GM12873 (cell line): ENCODE measurements at regions not wholly inside any gene's neighbourhood (a gene's known extent, or its start where the extent isn't known, plus 50 kb on each side); places are given as distances from the start of the nearest gene placed in this dataset.

ENCODE experiments used
- CTCF ChIP-seq: IDR thresholded peaks from 2 replicates; pipeline ENCODE4 v1.5.1; 2012; ENCODE audit warnings: low read depth, mild to moderate bottlenecking, moderate library complexity, low read length, control low read depth; ENCODE audit not compliant: insufficient read depth; ENCODE audit errors: missing control alignments

GRCh38 chr6:71473926-71474325 is 185.3 kb downstream of the OGFRL1 start:
- no peak for TF ChIP-seq CTCF

GRCh38 chr6:71474942-71475341 is 186.3 kb downstream of the OGFRL1 start:
- TF ChIP-seq CTCF = no peak

DNA sequence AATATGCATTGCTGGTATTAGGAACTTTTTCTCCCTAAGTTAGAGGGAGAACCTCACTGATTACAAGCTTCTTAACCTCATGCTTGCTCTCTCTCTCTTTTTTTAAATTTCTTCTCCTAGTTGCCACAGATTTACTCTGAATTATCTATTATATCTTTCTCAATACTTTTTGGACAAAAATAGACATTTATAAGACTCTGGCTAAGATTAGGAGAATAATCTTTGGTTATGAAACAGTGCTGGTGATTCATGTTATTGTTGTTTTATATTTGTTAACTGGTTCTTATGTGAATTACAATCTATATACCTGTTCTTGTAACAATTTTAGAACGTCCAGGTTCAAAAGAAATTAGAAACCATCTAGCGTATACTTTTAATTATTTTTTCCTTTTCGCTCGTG is 187.8 kb downstream of the OGFRL1 start:
- TF ChIP-seq CTCF = no peak

GRCh38 chr6:71476872-71477271 is 188.3 kb downstream of the OGFRL1 start:
- TF ChIP-seq CTCF = no peak

GRCh38 chr6:71478834-71479541 is 190.4 kb downstream of the OGFRL1 start:
- no peak for TF ChIP-seq CTCF

DNA sequence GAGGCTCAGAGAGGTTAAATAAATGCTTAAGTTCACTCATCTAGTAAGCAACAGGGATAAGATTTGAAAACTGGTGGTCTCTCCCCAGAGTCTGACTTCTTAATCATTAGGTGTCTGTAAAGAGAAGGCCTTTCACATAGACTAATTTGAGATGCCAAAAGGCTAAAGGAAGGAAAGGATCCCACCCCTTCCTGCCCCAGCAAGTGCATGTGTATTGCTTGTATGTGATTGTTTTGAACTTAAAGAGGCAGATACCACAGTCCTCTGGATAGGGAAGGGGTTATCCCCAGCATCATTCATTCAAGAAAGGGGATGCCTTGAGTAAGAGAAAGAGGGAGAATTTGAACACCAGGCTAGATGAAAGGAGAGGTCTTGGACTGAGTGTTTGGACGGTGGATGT is 192.0 kb downstream of the OGFRL1 start:
- TF ChIP-seq CTCF = no peak

DNA sequence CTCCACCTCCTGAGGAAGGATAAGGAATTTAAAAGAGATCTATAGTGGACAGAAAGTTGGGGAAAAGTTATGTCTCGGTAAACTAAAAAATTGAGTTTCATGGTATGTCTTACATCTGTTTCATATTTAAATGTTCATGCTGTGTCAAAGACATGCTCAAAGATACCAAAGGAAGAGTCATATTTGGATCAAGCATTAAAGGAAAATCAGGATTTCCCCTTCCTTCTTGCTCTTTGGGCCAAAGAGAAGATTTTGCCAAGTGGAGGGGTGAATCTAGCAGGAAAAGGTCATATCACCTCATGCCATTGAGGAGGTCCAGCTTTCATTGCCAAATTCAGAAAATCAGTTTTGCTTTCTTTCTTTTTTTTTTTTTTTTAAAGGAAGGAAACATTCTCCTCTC is 192.4 kb downstream of the OGFRL1 start:
- TF ChIP-seq CTCF = no peak
